GM12878 (cell line): ENCODE measurements at regions not wholly inside any gene's neighbourhood (a gene's known extent, or its start where the extent isn't known, plus 50 kb on each side); places are given as distances from the start of the nearest gene placed in this dataset.

Experiments
- ATAC-seq: fragments of 200-7000 bp; cut with Tn5 transposase; 3 replicates; pipeline ENCODE4 v1.9.1; 2020; ENCODE audit warnings: mild to moderate bottlenecking, moderate library complexity
- BruUV-seq: library from RNA; stranded (reverse); fragments of 400-500 nt; replicated peaks from 2 replicates; lab custom pipeline; 2021; lab: Mats Ljungman, UMichigan
- CTCF ChIA-PET: fragments of 300-600 bp; sonication (Branson Sonifier 250); formaldehyde crosslinking; extraction: SDS; loops from one replicate; lab custom pipeline; 2021; ENCODE audit warnings: inconsistent platforms; lab: Yijun Ruan, JAX
- POLR2A ChIA-PET: fragments of 350-600 bp; formaldehyde crosslinking; extraction: SDS; loops from one replicate; lab custom pipeline; 2021; ENCODE audit warnings: inconsistent platforms; lab: Charles Lee
- RAD21 ChIA-PET: fragments of 300-600 bp; sonication (Branson Sonifier 250); formaldehyde crosslinking; loops from one replicate; lab custom pipeline; 2023; ENCODE audit warnings: antibody characterized with exemption; ENCODE audit not compliant: unreplicated experiment; lab: Charles Lee
- SMC1A ChIA-PET: fragments of 300-600 bp; sonication (Branson Sonifier 250); formaldehyde crosslinking; loops from one replicate; lab custom pipeline; 2023; ENCODE audit not compliant: unreplicated experiment, uncharacterized antibody; lab: Charles Lee
- DNase-seq: peaks from one replicate; pipeline ENCODE4 v3.0.0-alpha.2; 2011; ENCODE audit warnings: low read depth, low spot score
- FAIRE-seq: peaks from 3 replicates; lab custom pipeline; 2011; peaks lifted over from hg19 to GRCh38; lab: Jason Lieb, UNC
- H2AFZ ChIP-seq: 2 replicates; pipeline ENCODE4 v1.6.0; 2011; ENCODE audit warnings: low read depth, low read length, control low read depth; ENCODE audit not compliant: control insufficient read depth
- H3K27ac ChIP-seq: 2 replicates; pipeline ENCODE4 v1.5.1; 2011; ENCODE audit warnings: control low read depth; ENCODE audit not compliant: control insufficient read depth, insufficient read depth
- H3K27me3 ChIP-seq, 2 experiments: replicated peaks in 1 of 2; 2 replicates each; pipeline versions ENCODE4 v1.6.0 to v1.6.1; 2011; ENCODE audit warnings: low read length in 1 of 2; ENCODE audit not compliant: control insufficient read depth in 2 of 2, insufficient read depth in 2 of 2
- H3K36me3 ChIP-seq, 2 experiments: 2 replicates each; pipeline ENCODE4 v1.5.1; 2011; ENCODE audit warnings: low read length in 1 of 2; ENCODE audit not compliant: control insufficient read depth in 2 of 2, insufficient read depth in 2 of 2
- H3K4me1 ChIP-seq: 2 replicates; pipeline ENCODE4 v1.6.1; 2011; ENCODE audit warnings: mild to moderate bottlenecking, low read length, moderate library complexity, mixed read lengths; ENCODE audit not compliant: control insufficient read depth, insufficient read depth
- H3K4me2 ChIP-seq: 2 replicates; pipeline ENCODE4 v1.6.0; 2011; ENCODE audit warnings: control low read depth; ENCODE audit not compliant: control insufficient read depth, insufficient read depth
- H3K4me3 ChIP-seq: fragments of 200-600 bp; sonication (generic); 2 replicates; pipeline ENCODE4 v1.5.1; 2016
- H3K79me2 ChIP-seq: 2 replicates; pipeline ENCODE4 v1.6.0; 2011; ENCODE audit warnings: low read length; ENCODE audit not compliant: control insufficient read depth, insufficient read depth
- H3K9ac ChIP-seq: 2 replicates; pipeline ENCODE4 v1.8.0; 2011; ENCODE audit warnings: low read length, control low read depth, mixed read lengths; ENCODE audit not compliant: control insufficient read depth, insufficient read depth
- H3K9me3 ChIP-seq: replicated peaks from 3 replicates; pipeline ENCODE4 v1.5.1; 2011; ENCODE audit warnings: mild to moderate bottlenecking, low read length; ENCODE audit not compliant: control insufficient read depth, insufficient read depth
- H4K20me1 ChIP-seq: 2 replicates; pipeline ENCODE4 v1.6.0; 2011; ENCODE audit not compliant: control insufficient read depth, insufficient read depth
- ASH2L ChIP-seq: fragments of 300-600, 200-600 bp; sonication (generic); IDR thresholded peaks from 2 replicates; pipeline ENCODE4 v1.6.1; 2017; ENCODE audit warnings: low read depth, mild to moderate bottlenecking, borderline replicate concordance
- ATF7 ChIP-seq: fragments of 450-650 bp; IDR thresholded peaks from 2 replicates; pipeline ENCODE4 v1.6.1; 2016; ENCODE audit warnings: low read depth, mild to moderate bottlenecking
- CEBPB ChIP-seq, 2 experiments: fragments of 150-350 bp in 1 of 2; IDR thresholded peaks; 2 replicates each; pipeline ENCODE4 v1.6.1; 2012 to 2014; ENCODE audit warnings: low read depth in 2 of 2, low read length in 2 of 2, borderline replicate concordance in 1 of 2, inconsistent platforms in 1 of 2
- E2F4 ChIP-seq: IDR thresholded peaks from 2 replicates; pipeline ENCODE4 v1.6.1; 2012; ENCODE audit warnings: low read depth, low read length, improper control_type of control experiment
- EGR1 ChIP-seq, 2 experiments: IDR thresholded peaks; 1 replicate in 1 of 2; 2 replicates in 1 of 2; pipeline ENCODE4 v1.6.1; 2011 to 2012; ENCODE audit warnings: low read depth in 2 of 2, low read length in 2 of 2, borderline replicate concordance in 1 of 2, mild to moderate bottlenecking in 1 of 2, moderate library complexity in 1 of 2
- EP300 ChIP-seq, 2 experiments: fragments of 150-350 bp in 1 of 2; IDR thresholded peaks; 2 replicates each; pipeline ENCODE4 v1.6.1; 2011 to 2012; ENCODE audit warnings: low read depth in 2 of 2, low read length in 2 of 2, borderline replicate concordance in 1 of 2, improper control_type of control experiment in 1 of 2, inconsistent platforms in 1 of 2; ENCODE audit not compliant: control insufficient read depth in 1 of 2
- JUND ChIP-seq: IDR thresholded peaks from 2 replicates; pipeline ENCODE4 v1.6.1; 2012; ENCODE audit warnings: low read depth, mild to moderate bottlenecking, low read length, improper control_type of control experiment, moderate library complexity
- LARP7 ChIP-seq: fragments of 450-650 bp; IDR thresholded peaks from 2 replicates; pipeline ENCODE4 v1.6.1; 2017; ENCODE audit warnings: mild to moderate bottlenecking
- MEF2B ChIP-seq: fragments of 450-650 bp; IDR thresholded peaks from 2 replicates; pipeline ENCODE4 v1.6.1; 2018; ENCODE audit warnings: mild to moderate bottlenecking, moderate library complexity; ENCODE audit not compliant: partially characterized antibody, poor library complexity, severe bottlenecking
- RUNX3 ChIP-seq: IDR thresholded peaks from 2 replicates; pipeline ENCODE4 v1.6.1; 2012; ENCODE audit warnings: low read length, inconsistent platforms
- ZNF207 ChIP-seq: fragments of 450-650 bp; IDR thresholded peaks from 2 replicates; pipeline ENCODE4 v1.6.1; 2014; ENCODE audit warnings: antibody characterized with exemption, mild to moderate bottlenecking, borderline replicate concordance
- ZNF592 ChIP-seq: fragments of 450-650 bp; IDR thresholded peaks from 2 replicates; pipeline ENCODE4 v1.6.1; 2017; ENCODE audit warnings: mild to moderate bottlenecking, moderate library complexity
- WGBS: methylation state at CpG from one replicate; pipeline ENCODE4 v1.1.6; 2016; ENCODE audit warnings: low lambda C conversion rate; ENCODE audit not compliant: insufficient replicate concordance, insufficient coverage; ENCODE audit errors: missing lambda C conversion rate; 5-methylcytosine and 5-hydroxymethylcytosine counted together
- in situ Hi-C: fragments of 300-500 bp; cut with MboI; formaldehyde crosslinking; loops from 9 replicates; pipeline ENCODE4 v1.14.3; 2018; ENCODE audit warnings: mixed read lengths
- intact Hi-C: fragments of 100-400 bp; cut with micrococcal nuclease; formaldehyde crosslinking; loops from one replicate; pipeline ENCODE4 v1.14.2; 2022; ENCODE audit not compliant: unreplicated experiment

- TF ChIP-seq RUNX3 = no peak
- no peak for TF ChIP-seq MEF2B
- no peak for TF ChIP-seq EP300 (IDR thresholded peaks at IDR 0.05; ENCODE audit: borderline replicate concordance in 1 of 2, control insufficient read depth in 1 of 2, low read depth in 2 of 2, low read length in 2 of 2)
- TF ChIP-seq, all 136 proteins: peak for 0
These were observed 834.9 kb downstream of the SLC6A15 start (continued) for GRCh38 chr12:84077679-84078078.

GRCh38 chr12:84075991-84076390 lies 836.6 kb downstream of the SLC6A15 start:
- in situ Hi-C loops = no loop called here
- Histone ChIP-seq H2AFZ (no peak overlapping the region), H3K79me2 (no peaks in the 10 kb centered on the region), H3K36me3 (no peaks in the 10 kb centered on the region), H3K27me3 (no peaks in the 10 kb centered on the region), H3K9ac (no peak overlapping the region), H3K4me2 (no peak overlapping the region), H4K20me1 (no peaks in the 10 kb centered on the region), H3K9me3 (no peaks in the 10 kb centered on the region), H3K4me3 (no peak overlapping the region), H3K4me1 (no peaks in the 10 kb centered on the region), H3K27ac (no peak overlapping the region)
- ChIA-PET CTCF (no interaction called here), SMC1A (no interaction called here), POLR2A (no interaction called here), RAD21 (no interaction called here)
- intact Hi-C loops = no loop called here
- FAIRE-seq = no peak
- TF ChIP-seq ZNF592 = no peak
- TF ChIP-seq ATF7 = no peak
- TF ChIP-seq ASH2L = no peak
- no peak for TF ChIP-seq E2F4
- TF ChIP-seq LARP7 = no peak
- no peak for TF ChIP-seq CEBPB (IDR thresholded peaks at IDR 0.05; ENCODE audit: borderline replicate concordance in 1 of 2, low read depth in 2 of 2, low read length in 2 of 2)
- TF ChIP-seq JUND = no peak
- no peak for TF ChIP-seq ZNF207
- no peak for TF ChIP-seq EGR1 (IDR thresholded peaks at IDR 0.05; ENCODE audit: borderline replicate concordance in 1 of 2, low read depth in 2 of 2, low read length in 2 of 2)
- no peak for DNase-seq
- WGBS = 89% methylated on average over 1 of the region's 1 CpG
- BruUV-seq = no TSS peak
- no peak for ATAC-seq
